HG02885 (cell line): ENCODE measurements at regions not wholly inside any gene's neighbourhood (a gene's known extent, or its start where the extent isn't known, plus 50 kb on each side); places are given as distances from the start of the nearest gene placed in this dataset.
"Not testable (repeated sequence)": the region's sequence is repeated elsewhere in the genome, so short reads cannot be mapped to it uniquely, and the experiment has no call there.

ENCODE experiments used
- ATAC-seq: cut with Tn5 transposase; IDR thresholded peaks from one replicate; pipeline ENCODE4 v1.9.1; 2021; ENCODE audit warnings: mild to moderate bottlenecking; ENCODE audit not compliant: unreplicated experiment, poor library complexity

- ATAC-seq, result no peak
Measured at GRCh38 chr12:91777268-91777992, 368.2 kb downstream of the BTG1 start.

GRCh38 chr12:91774434-91774921 lies 371.2 kb downstream of the BTG1 start:
- ATAC-seq, result no peak

GRCh38 chr12:91773749-91774429 lies 371.8 kb downstream of the BTG1 start:
- ATAC-seq, result no peak

- ATAC-seq, result no peak
Measured at GRCh38 chr12:91772411-91772810, 373.2 kb downstream of the BTG1 start.

GRCh38 chr12:91769736-91770135 lies 375.9 kb downstream of the BTG1 start:
- no peak for ATAC-seq

- no peak for ATAC-seq
Measured at GRCh38 chr12:91767237-91767636, 378.4 kb downstream of the BTG1 start.

- ATAC-seq, result no peak
Measured at GRCh38 chr12:91766454-91766853, 379.2 kb downstream of the BTG1 start.

- ATAC-seq, result no peak
Measured at GRCh38 chr12:91763654-91764370, 381.8 kb downstream of the BTG1 start.

- ATAC-seq, result no peak
Measured at GRCh38 chr12:91753649-91754048, 392.0 kb downstream of the BTG1 start.

GRCh38 chr12:91746976-91747375 lies 398.7 kb downstream of the BTG1 start:
- ATAC-seq, result no peak

GRCh38 chr12:91744597-91744996 lies 401.0 kb downstream of the BTG1 start:
- no peak for ATAC-seq

- no peak for ATAC-seq
Measured at GRCh38 chr12:91743704-91744321, 401.8 kb downstream of the BTG1 start.

GRCh38 chr12:91743280-91743679 lies 402.4 kb downstream of the BTG1 start:
- ATAC-seq, result no peak

- ATAC-seq, result no peak
Measured at GRCh38 chr12:91741932-91742331, 403.7 kb downstream of the BTG1 start.

GRCh38 chr12:91733846-91734245 lies 411.8 kb downstream of the BTG1 start:
- not testable (repeated sequence) for ATAC-seq

- ATAC-seq, result no peak
Measured at GRCh38 chr12:91732086-91732485, 413.6 kb downstream of the BTG1 start.

GRCh38 chr12:91729543-91729942 lies 416.1 kb downstream of the BTG1 start:
- no peak for ATAC-seq

GRCh38 chr12:91723191-91723590 lies 422.5 kb downstream of the BTG1 start:
- no peak for ATAC-seq

- no peak for ATAC-seq
Measured at GRCh38 chr12:91722072-91722471, 423.6 kb downstream of the BTG1 start.

GRCh38 chr12:91721023-91721422 lies 424.6 kb downstream of the BTG1 start:
- no peak for ATAC-seq

GRCh38 chr12:91718326-91718725 lies 427.3 kb downstream of the BTG1 start:
- ATAC-seq, result no peak
